GM23338 (cell line): ENCODE measurements at regions not wholly inside any gene's neighbourhood (a gene's known extent, or its start where the extent isn't known, plus 50 kb on each side); places are given as distances from the start of the nearest gene placed in this dataset.

ENCODE experiments used
- ATAC-seq: fragments of 200-7000 bp; cut with Tn5 transposase; 3 replicates; pipeline ENCODE4 v1.9.1; 2020
- DNase-seq: peaks from one replicate; pipeline ENCODE4 v3.0.0-alpha.2; 2015; ENCODE audit warnings: low spot score
- H2AFZ ChIP-seq: fragments of 200-600 bp; sonication (generic); 2 replicates; pipeline ENCODE4 v1.8.0; 2016; ENCODE audit warnings: antibody characterized with exemption, mild to moderate bottlenecking, moderate library complexity
- H3F3A ChIP-seq: fragments of 200-600 bp; sonication (generic); replicated peaks from 2 replicates; pipeline ENCODE4 v1.8.0; 2017; ENCODE audit warnings: antibody characterized with exemption, mixed run types, low read depth
- H3K27ac ChIP-seq: fragments of 200-600 bp; sonication (generic); 2 replicates; pipeline ENCODE4 v1.6.1; 2016; ENCODE audit warnings: low read depth
- H3K27me3 ChIP-seq: fragments of 200-600 bp; sonication (generic); 2 replicates; pipeline ENCODE4 v1.8.0; 2016; ENCODE audit warnings: mild to moderate bottlenecking, mixed run types, moderate library complexity; ENCODE audit not compliant: insufficient read depth
- H3K36me3 ChIP-seq: fragments of 200-600 bp; sonication (generic); 2 replicates; pipeline ENCODE4 v1.8.0; 2016; ENCODE audit warnings: mild to moderate bottlenecking; ENCODE audit not compliant: insufficient read depth
- H3K4me1 ChIP-seq: fragments of 200-600 bp; sonication (generic); 2 replicates; pipeline ENCODE4 v1.8.0; 2016; ENCODE audit warnings: mild to moderate bottlenecking, moderate library complexity; ENCODE audit not compliant: insufficient read depth
- H3K4me2 ChIP-seq: fragments of 200-600 bp; sonication (generic); 2 replicates; pipeline ENCODE4 v1.7.1; 2017; ENCODE audit warnings: mixed run types
- H3K4me3 ChIP-seq: fragments of 200-600 bp; sonication (generic); 2 replicates; pipeline ENCODE4 v1.6.1; 2016; ENCODE audit warnings: mixed run types
- H3K79me2 ChIP-seq: fragments of 200-600 bp; sonication (generic); replicated peaks from 2 replicates; pipeline ENCODE4 v1.8.0; 2017; ENCODE audit warnings: mild to moderate bottlenecking; ENCODE audit not compliant: insufficient read depth
- H3K9me2 ChIP-seq: fragments of 200-600 bp; sonication (generic); 2 replicates; pipeline ENCODE4 v1.8.0; 2017; ENCODE audit not compliant: insufficient read depth
- H4K20me1 ChIP-seq: fragments of 200-600 bp; sonication (generic); replicated peaks from 2 replicates; pipeline ENCODE4 v1.8.0; 2017; ENCODE audit warnings: mild to moderate bottlenecking; ENCODE audit not compliant: insufficient read depth
- H3K27ac Mint-ChIP-seq: 2 replicates; pipeline ENCODE4 v1.8.0; 2020; ENCODE audit warnings: inconsistent platforms, mild to moderate bottlenecking, moderate library complexity, mixed read lengths
- H3K27me3 Mint-ChIP-seq: 3 replicates; pipeline ENCODE4 v1.8.0; 2022; ENCODE audit warnings: low read depth, mild to moderate bottlenecking, moderate library complexity, mixed read lengths, inconsistent platforms; ENCODE audit not compliant: insufficient read depth, poor library complexity
- H3K36me3 Mint-ChIP-seq: 3 replicates; pipeline ENCODE4 v1.8.0; 2021; ENCODE audit warnings: low read depth, mild to moderate bottlenecking, inconsistent platforms, moderate library complexity, mixed read lengths
- H3K4me1 Mint-ChIP-seq: 3 replicates; pipeline ENCODE4 v1.8.0; 2020; ENCODE audit warnings: mild to moderate bottlenecking, inconsistent platforms, mixed read lengths
- H3K4me3 Mint-ChIP-seq: 3 replicates; pipeline ENCODE4 v1.8.0; 2021; ENCODE audit warnings: moderate library complexity, mild to moderate bottlenecking, inconsistent platforms, mixed read lengths
- H3K9me3 Mint-ChIP-seq: 3 replicates; pipeline ENCODE4 v1.8.0; 2020; ENCODE audit warnings: moderate library complexity, mild to moderate bottlenecking, inconsistent platforms, mixed read lengths
- CREB1 ChIP-seq: fragments of 250-450 bp; sonication (Bioruptor Pico); IDR thresholded peaks from 2 replicates; pipeline ENCODE4 v1.5.0; 2020; ENCODE audit warnings: low read depth, mild to moderate bottlenecking, moderate library complexity
- ETS1 ChIP-seq: IDR thresholded peaks from 2 replicates; pipeline ENCODE4 v1.6.1; 2016; ENCODE audit warnings: antibody characterized with exemption
- EZH2phosphoT487 ChIP-seq: fragments of 200-600 bp; sonication (generic); IDR thresholded peaks from one replicate; pipeline ENCODE4 v1.8.1; 2018; ENCODE audit warnings: antibody characterized with exemption; ENCODE audit not compliant: unreplicated experiment
- JUNB ChIP-seq: IDR thresholded peaks from one replicate; pipeline ENCODE4 v1.6.1; 2016; ENCODE audit warnings: antibody characterized with exemption; ENCODE audit not compliant: unreplicated experiment
- NANOG ChIP-seq: IDR thresholded peaks from 2 replicates; pipeline ENCODE4 v1.6.1; 2016; ENCODE audit warnings: antibody characterized with exemption, borderline replicate concordance
- POLR2AphosphoS5 ChIP-seq: IDR thresholded peaks from 2 replicates; pipeline ENCODE4 v1.6.1; 2016; ENCODE audit warnings: antibody characterized with exemption, low read depth
- REST ChIP-seq: IDR thresholded peaks from one replicate; pipeline ENCODE4 v1.6.1; 2018; ENCODE audit warnings: antibody characterized with exemption; ENCODE audit not compliant: unreplicated experiment
- ZNF331 ChIP-seq: fragments of 250-450 bp; sonication (Bioruptor Pico); IDR thresholded peaks from 2 replicates; pipeline ENCODE4 v1.5.0; 2020; ENCODE audit warnings: low read depth, mild to moderate bottlenecking, moderate library complexity
- ZNF462 ChIP-seq: fragments of 250-450 bp; sonication (Bioruptor Pico); IDR thresholded peaks from 2 replicates; pipeline ENCODE4 v1.5.0; 2020; ENCODE audit warnings: mild to moderate bottlenecking, moderate library complexity

GRCh38 chr2:173649527-173650219, 295.0 kb downstream of the CDCA7 start:
- Histone ChIP-seq H3K79me2 (no peaks in the 10 kb centered on the region), H2AFZ (no peak overlapping the region), H3K9me2 (no peaks in the 10 kb centered on the region), H3K27me3 (no peaks in the 10 kb centered on the region), H3F3A (no peaks in the 10 kb centered on the region), H3K4me1 (peaks cover 11% of the 10 kb centered on the region), H3K4me3 (no peak overlapping the region), H3K27ac (no peak overlapping the region), H4K20me1 (no peaks in the 10 kb centered on the region), H3K4me2 (no peak overlapping the region), H3K36me3 (0 out of 2 replicates have a peak, but pooled peaks cover 6% of the 10 kb centered on the region)
- DNase-seq (no peak), ATAC-seq (no peak)
- no peak overlapping the region for H3K4me3 Mint-ChIP-seq
- H3K36me3 Mint-ChIP-seq, result no peaks in the 10 kb centered on the region
- no peak overlapping the region for H3K27ac Mint-ChIP-seq
- TF ChIP-seq POLR2AphosphoS5 (no peak), EZH2phosphoT487 (no peak), ZNF331 (no peak), NANOG (no peak), JUNB (no peak), REST (no peak), ETS1 (no peak), CREB1 (CRISPR knock-in tag) (no peak), ZNF462 (CRISPR knock-in tag) (no peak)
- no peaks in the 10 kb centered on the region for H3K9me3 Mint-ChIP-seq
- H3K27me3 Mint-ChIP-seq, result no peaks in the 10 kb centered on the region
- peaks cover 12% of the 10 kb centered on the region for H3K4me1 Mint-ChIP-seq
